ENCODE measurements at regions not wholly inside any gene's neighbourhood (a gene's known extent, or its start where the extent isn't known, plus 50 kb on each side); places are given as distances from the start of the nearest gene placed in this dataset.

DNA sequence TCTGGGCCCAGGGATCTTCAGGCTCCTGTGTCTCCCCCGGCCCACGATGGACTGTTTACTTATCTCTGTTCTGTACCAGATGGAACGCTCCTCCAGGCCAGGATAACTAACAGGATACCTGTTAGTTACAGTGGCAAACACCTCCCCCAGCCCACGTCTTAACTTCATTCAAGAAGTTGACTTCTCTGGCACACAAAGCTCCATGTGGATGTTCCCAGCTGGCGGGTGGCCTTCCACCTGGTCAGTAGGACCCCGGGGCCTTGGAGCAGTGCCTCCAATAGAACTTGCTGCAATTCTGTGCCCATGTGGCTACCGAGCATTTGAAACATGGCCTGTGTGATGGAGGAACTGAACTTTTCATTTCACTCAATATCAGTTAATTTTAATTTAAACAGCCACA is 165.1 kb upstream of the GLI2 start:
- peaks cover 98% of the 10 kb centered on the region for H3K27me3 Mint-ChIP-seq (ENCODE audit: low read depth)
- H2BK5ac ChIP-seq (ENCODE audit: insufficient read length, low read length), result no peak overlapping the region
- H3K23me2 ChIP-seq (ENCODE audit: insufficient read length, low read depth, low read length, poor library complexity, severe bottlenecking), result no peaks in the 10 kb centered on the region
- no peaks in the 10 kb centered on the region for H3K9me3 ChIP-seq (ENCODE audit: control insufficient read depth, low read depth, low read length)
- no peaks in the 10 kb centered on the region for H3K4me1 ChIP-seq (ENCODE audit: insufficient read depth, low read length)
- H2BK15ac ChIP-seq (ENCODE audit: low read depth, low read length), result no peak overlapping the region
- no peak overlapping the region for H3K18ac ChIP-seq (ENCODE audit: insufficient read length, low read depth, low read length)
- no peak overlapping the region for H3K4me3 Mint-ChIP-seq
- no peaks in the 10 kb centered on the region for H3K79me2 ChIP-seq (ENCODE audit: insufficient read depth, low read length)
- H3K14ac ChIP-seq (ENCODE audit: insufficient read depth, low read length), result no peak overlapping the region; the same call in 1 of the 2 replicates
- no peak overlapping the region for H4K5ac ChIP-seq (ENCODE audit: insufficient read length, low read depth, low read length)
- WGBS (ENCODE audit: extremely low coverage, insufficient read length, low lambda C conversion rate), result no CpG with 5 or more reads among the region's 7 CpGs
- H3K23ac ChIP-seq (ENCODE audit: insufficient read length, low read depth, low read length), result no peak overlapping the region
- TF ChIP-seq, protein P1, sequence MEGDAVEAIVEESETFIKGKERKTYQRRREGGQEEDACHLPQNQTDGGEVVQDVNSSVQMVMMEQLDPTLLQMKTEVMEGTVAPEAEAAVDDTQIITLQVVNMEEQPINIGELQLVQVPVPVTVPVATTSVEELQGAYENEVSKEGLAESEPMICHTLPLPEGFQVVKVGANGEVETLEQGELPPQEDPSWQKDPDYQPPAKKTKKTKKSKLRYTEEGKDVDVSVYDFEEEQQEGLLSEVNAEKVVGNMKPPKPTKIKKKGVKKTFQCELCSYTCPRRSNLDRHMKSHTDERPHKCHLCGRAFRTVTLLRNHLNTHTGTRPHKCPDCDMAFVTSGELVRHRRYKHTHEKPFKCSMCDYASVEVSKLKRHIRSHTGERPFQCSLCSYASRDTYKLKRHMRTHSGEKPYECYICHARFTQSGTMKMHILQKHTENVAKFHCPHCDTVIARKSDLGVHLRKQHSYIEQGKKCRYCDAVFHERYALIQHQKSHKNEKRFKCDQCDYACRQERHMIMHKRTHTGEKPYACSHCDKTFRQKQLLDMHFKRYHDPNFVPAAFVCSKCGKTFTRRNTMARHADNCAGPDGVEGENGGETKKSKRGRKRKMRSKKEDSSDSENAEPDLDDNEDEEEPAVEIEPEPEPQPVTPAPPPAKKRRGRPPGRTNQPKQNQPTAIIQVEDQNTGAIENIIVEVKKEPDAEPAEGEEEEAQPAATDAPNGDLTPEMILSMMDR (conservative IDR thresholded peaks at IDR 0.05), result no peak
- H3K27me3 ChIP-seq (ENCODE audit: insufficient read depth, low read length), result peaks cover 10% of the 10 kb centered on the region; the same call in 1 of the 2 replicates
- H3K4me2 ChIP-seq (ENCODE audit: insufficient read depth, insufficient read length, low read length), result no peak overlapping the region
- no peaks in the 10 kb centered on the region for H3K36me3 Mint-ChIP-seq (ENCODE audit: insufficient read depth in 1 of 3, low read depth in 3 of 3)
- no peak overlapping the region for H4K8ac ChIP-seq (replicated peaks; ENCODE audit: insufficient read length, low read depth, low read length)
- H2AK5ac ChIP-seq (ENCODE audit: insufficient read length, low read length), result no peak overlapping the region
- no peak overlapping the region for H2BK20ac ChIP-seq (ENCODE audit: low read depth, low read length, poor library complexity, severe bottlenecking)
- H4K91ac ChIP-seq (ENCODE audit: insufficient read length, low read depth, low read length), result no peak overlapping the region
- DNase-seq, result no peak
- H3K4me1 Mint-ChIP-seq, result peaks cover 14 to 29% of the 10 kb centered on the region in 2 experiments
- H3K56ac ChIP-seq (ENCODE audit: insufficient read length, low read depth, low read length), result no peak overlapping the region
- H2BK12ac ChIP-seq (ENCODE audit: insufficient read length, low read depth, low read length), result no peak overlapping the region
- no peak overlapping the region for H2AFZ ChIP-seq (ENCODE audit: low read length)
- no peak overlapping the region for H3T11ph ChIP-seq (ENCODE audit: low read length)
- no peaks in the 10 kb centered on the region; a peak in 1 of 5 replicates for H3K9me3 Mint-ChIP-seq
- H3K27ac Mint-ChIP-seq, result no peak overlapping the region
- no peak overlapping the region for H3K4ac ChIP-seq (ENCODE audit: low read depth, low read length)
- no peaks in the 10 kb centered on the region for H4K20me1 ChIP-seq (ENCODE audit: control insufficient read depth, insufficient read depth, insufficient read length)
- no peak overlapping the region for H2BK120ac ChIP-seq (ENCODE audit: low read depth, low read length, poor library complexity, severe bottlenecking)
- no peaks in the 10 kb centered on the region for H3K79me1 ChIP-seq (ENCODE audit: insufficient read depth, low read depth, low read length, poor library complexity, severe bottlenecking)
- H3K9ac ChIP-seq (ENCODE audit: extremely low read depth, insufficient read length, low read length), result no peak overlapping the region
- H3K27ac ChIP-seq (ENCODE audit: insufficient read length, low read depth, low read length), result no peak overlapping the region

All from H9 (cell line).